Loucy (cell line): ENCODE measurements at regions not wholly inside any gene's neighbourhood (a gene's known extent, or its start where the extent isn't known, plus 50 kb on each side); places are given as distances from the start of the nearest gene placed in this dataset.

Source experiments
- H2AFZ ChIP-seq: fragments of 200-600 bp; sonication (generic); 2 replicates; pipeline ENCODE4 v1.6.0; 2016; ENCODE audit warnings: antibody characterized with exemption, mild to moderate bottlenecking, low read length, moderate library complexity
- H3F3A ChIP-seq: fragments of 200-600 bp; 2 replicates; pipeline ENCODE4 v1.6.0; 2016; ENCODE audit warnings: antibody characterized with exemption, low read depth, mild to moderate bottlenecking
- H3K27me3 ChIP-seq: fragments of 200-600 bp; sonication (generic); 2 replicates; pipeline ENCODE4 v1.6.1; 2014; ENCODE audit warnings: low read length, mild to moderate bottlenecking; ENCODE audit not compliant: insufficient read depth, poor library complexity, severe bottlenecking
- H3K36me3 ChIP-seq: fragments of 200-600 bp; sonication (generic); 2 replicates; pipeline ENCODE4 v1.6.1; 2016; ENCODE audit warnings: low read length; ENCODE audit not compliant: insufficient read depth
- H3K4me1 ChIP-seq: fragments of 200-600 bp; sonication (generic); 2 replicates; pipeline ENCODE4 v1.5.1; 2014; ENCODE audit warnings: low read length, mild to moderate bottlenecking; ENCODE audit not compliant: insufficient read depth, poor library complexity, severe bottlenecking
- H3K4me2 ChIP-seq: fragments of 200-600 bp; sonication (generic); 2 replicates; pipeline ENCODE4 v1.6.0; 2014; ENCODE audit warnings: antibody characterized with exemption, low read length, low read depth, mild to moderate bottlenecking; ENCODE audit not compliant: poor library complexity, severe bottlenecking
- H3K4me3 ChIP-seq: fragments of 200-600 bp; sonication (generic); 2 replicates; pipeline ENCODE4 v1.5.1; 2014; ENCODE audit warnings: low read length, mild to moderate bottlenecking, mixed read lengths; ENCODE audit not compliant: poor library complexity, severe bottlenecking
- H3K79me2 ChIP-seq: fragments of 200-600 bp; sonication (generic); 2 replicates; pipeline ENCODE4 v1.6.1; 2014; ENCODE audit warnings: low read length; ENCODE audit not compliant: insufficient read depth
- H3K9ac ChIP-seq: fragments of 200-600 bp; sonication (generic); 2 replicates; pipeline ENCODE4 v1.6.0; 2014; ENCODE audit warnings: mild to moderate bottlenecking, low read depth, low read length, moderate library complexity; ENCODE audit not compliant: poor library complexity, severe bottlenecking
- H3K9me2 ChIP-seq: fragments of 200-600 bp; sonication (generic); replicated peaks from 2 replicates; pipeline ENCODE4 v1.6.1; 2016; ENCODE audit warnings: low read depth, low read length, mixed read lengths
- H3K9me3 ChIP-seq: fragments of 200-600 bp; sonication (generic); 2 replicates; pipeline ENCODE4 v1.6.1; 2014; ENCODE audit warnings: mild to moderate bottlenecking, antibody characterized with exemption, low read length, low read depth; ENCODE audit not compliant: insufficient read depth
- H4K20me1 ChIP-seq: fragments of 200-600 bp; sonication (generic); 2 replicates; pipeline ENCODE4 v1.6.0; 2014; ENCODE audit warnings: antibody characterized with exemption, low read length, mild to moderate bottlenecking; ENCODE audit not compliant: insufficient read depth, poor library complexity, severe bottlenecking
- CTCF ChIP-seq: fragments of 200-600 bp; sonication (generic); conservative IDR thresholded peaks from 2 replicates; pipeline ENCODE4 v1.5.1; 2014; ENCODE audit warnings: mild to moderate bottlenecking, antibody characterized with exemption, low read length
- EZH2phosphoT487 ChIP-seq: fragments of 200-600 bp; IDR thresholded peaks from 2 replicates; pipeline ENCODE4 v1.6.1; 2018; ENCODE audit warnings: antibody characterized with exemption, mild to moderate bottlenecking, moderate library complexity, borderline replicate concordance

- Histone ChIP-seq H3K9me2 (no peaks in the 10 kb centered on the region), H4K20me1 (no peaks in the 10 kb centered on the region), H2AFZ (no peak overlapping the region), H3K4me2 (no peak overlapping the region), H3K4me1 (no peaks in the 10 kb centered on the region), H3K9me3 (no peaks in the 10 kb centered on the region), H3K4me3 (no peak overlapping the region), H3K79me2 (no peaks in the 10 kb centered on the region), H3F3A (no peaks in the 10 kb centered on the region), H3K36me3 (no peaks in the 10 kb centered on the region), H3K9ac (no peak overlapping the region), H3K27me3 (no peaks in the 10 kb centered on the region)
- TF ChIP-seq CTCF = no peak
- no peak for TF ChIP-seq EZH2phosphoT487
Observed at GRCh38 chr5:154624341-154624740, 130.8 kb upstream of the LARP1 start.

GRCh38 chr5:154620411-154620810 lies 134.8 kb upstream of the LARP1 start:
- H3F3A ChIP-seq = no peaks in the 10 kb centered on the region
- no peaks in the 10 kb centered on the region for H3K9me2 ChIP-seq
- no peak for TF ChIP-seq EZH2phosphoT487
- no peak for TF ChIP-seq CTCF
- no peak overlapping the region for H3K4me3 ChIP-seq
- no peaks in the 10 kb centered on the region for H3K79me2 ChIP-seq
- no peak overlapping the region for H3K9ac ChIP-seq
- no peaks in the 10 kb centered on the region for H3K9me3 ChIP-seq
- H2AFZ ChIP-seq = no peak overlapping the region
- no peaks in the 10 kb centered on the region for H3K27me3 ChIP-seq
- no peaks in the 10 kb centered on the region for H3K36me3 ChIP-seq
- no peaks in the 10 kb centered on the region for H3K4me1 ChIP-seq
- H4K20me1 ChIP-seq = no peaks in the 10 kb centered on the region
- H3K4me2 ChIP-seq = no peak overlapping the region

GRCh38 chr5:154618696-154619095 lies 136.5 kb upstream of the LARP1 start:
- no peaks in the 10 kb centered on the region for H3K9me2 ChIP-seq
- H3K9me3 ChIP-seq = no peaks in the 10 kb centered on the region
- H3F3A ChIP-seq = no peaks in the 10 kb centered on the region
- H4K20me1 ChIP-seq = no peaks in the 10 kb centered on the region
- no peaks in the 10 kb centered on the region for H3K36me3 ChIP-seq
- no peak overlapping the region for H3K4me2 ChIP-seq
- no peak overlapping the region for H3K9ac ChIP-seq
- no peaks in the 10 kb centered on the region for H3K27me3 ChIP-seq
- no peak overlapping the region for H3K4me3 ChIP-seq
- TF ChIP-seq CTCF = no peak
- no peak for TF ChIP-seq EZH2phosphoT487
- H3K79me2 ChIP-seq = no peaks in the 10 kb centered on the region
- no peaks in the 10 kb centered on the region for H3K4me1 ChIP-seq
- H2AFZ ChIP-seq = no peak overlapping the region
